Fibroblast of pulmonary artery (primary cell): ENCODE measurements at regions not wholly inside any gene's neighbourhood (a gene's known extent, or its start where the extent isn't known, plus 50 kb on each side); places are given as distances from the start of the nearest gene placed in this dataset.

Experiments used
- DNase-seq: peaks from one replicate; pipeline ENCODE4 v3.0.0-alpha.2; 2010; ENCODE audit warnings: low read depth
- H3K4me3 ChIP-seq: replicated peaks from 2 replicates; pipeline ENCODE4 v1.5.1; 2011; ENCODE audit warnings: low read depth, mild to moderate bottlenecking, control low read depth, low read length, moderate library complexity
- TF ChIP-seq, protein P1 (sequence below): IDR thresholded peaks from 2 replicates; pipeline ENCODE4 v1.5.1; 2011; ENCODE audit warnings: mild to moderate bottlenecking, control low read depth, low read length, inconsistent platforms; ENCODE audit errors: missing control alignments

DNA sequence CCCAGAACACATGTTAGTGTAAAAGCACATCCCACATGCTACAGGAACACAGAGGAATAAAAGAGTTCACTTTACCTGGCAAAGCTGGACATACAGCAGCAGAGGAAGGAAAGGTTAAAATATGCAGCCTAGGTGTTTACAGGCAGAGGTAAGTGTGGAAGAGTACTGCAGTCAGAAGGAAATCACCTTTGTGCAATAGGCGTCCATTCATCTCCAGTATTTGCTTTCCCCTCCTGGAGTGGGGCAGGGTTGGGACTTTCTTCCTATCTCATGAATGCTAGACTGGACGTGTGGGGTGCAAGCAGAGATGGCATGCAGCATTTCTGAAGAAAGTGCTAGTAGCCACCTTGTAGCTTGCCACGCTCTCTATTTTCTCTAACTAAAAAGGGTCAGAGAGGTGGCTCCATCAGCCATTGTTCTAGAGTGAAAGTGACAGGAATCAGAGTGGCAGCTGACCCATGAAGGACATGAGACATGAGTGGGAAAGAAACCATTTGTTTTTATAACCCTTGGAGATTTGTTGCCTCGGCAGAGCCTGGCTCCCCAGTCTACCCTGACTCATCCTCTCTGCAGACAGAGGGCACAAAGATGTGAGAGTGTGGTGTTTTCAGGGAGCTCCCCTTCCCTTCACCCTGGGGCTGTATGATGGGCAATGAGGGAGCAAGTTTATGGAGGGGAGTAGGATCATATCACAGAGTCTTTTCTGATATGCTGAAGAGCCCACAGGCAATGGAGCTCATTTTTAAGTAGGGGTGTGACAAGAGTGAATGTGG is 101.2 kb upstream of the SEC61G start:
- DNase-seq = no peak
- no peak overlapping the region for H3K4me3 ChIP-seq
- TF ChIP-seq, protein P1, sequence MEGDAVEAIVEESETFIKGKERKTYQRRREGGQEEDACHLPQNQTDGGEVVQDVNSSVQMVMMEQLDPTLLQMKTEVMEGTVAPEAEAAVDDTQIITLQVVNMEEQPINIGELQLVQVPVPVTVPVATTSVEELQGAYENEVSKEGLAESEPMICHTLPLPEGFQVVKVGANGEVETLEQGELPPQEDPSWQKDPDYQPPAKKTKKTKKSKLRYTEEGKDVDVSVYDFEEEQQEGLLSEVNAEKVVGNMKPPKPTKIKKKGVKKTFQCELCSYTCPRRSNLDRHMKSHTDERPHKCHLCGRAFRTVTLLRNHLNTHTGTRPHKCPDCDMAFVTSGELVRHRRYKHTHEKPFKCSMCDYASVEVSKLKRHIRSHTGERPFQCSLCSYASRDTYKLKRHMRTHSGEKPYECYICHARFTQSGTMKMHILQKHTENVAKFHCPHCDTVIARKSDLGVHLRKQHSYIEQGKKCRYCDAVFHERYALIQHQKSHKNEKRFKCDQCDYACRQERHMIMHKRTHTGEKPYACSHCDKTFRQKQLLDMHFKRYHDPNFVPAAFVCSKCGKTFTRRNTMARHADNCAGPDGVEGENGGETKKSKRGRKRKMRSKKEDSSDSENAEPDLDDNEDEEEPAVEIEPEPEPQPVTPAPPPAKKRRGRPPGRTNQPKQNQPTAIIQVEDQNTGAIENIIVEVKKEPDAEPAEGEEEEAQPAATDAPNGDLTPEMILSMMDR = no peak

DNA sequence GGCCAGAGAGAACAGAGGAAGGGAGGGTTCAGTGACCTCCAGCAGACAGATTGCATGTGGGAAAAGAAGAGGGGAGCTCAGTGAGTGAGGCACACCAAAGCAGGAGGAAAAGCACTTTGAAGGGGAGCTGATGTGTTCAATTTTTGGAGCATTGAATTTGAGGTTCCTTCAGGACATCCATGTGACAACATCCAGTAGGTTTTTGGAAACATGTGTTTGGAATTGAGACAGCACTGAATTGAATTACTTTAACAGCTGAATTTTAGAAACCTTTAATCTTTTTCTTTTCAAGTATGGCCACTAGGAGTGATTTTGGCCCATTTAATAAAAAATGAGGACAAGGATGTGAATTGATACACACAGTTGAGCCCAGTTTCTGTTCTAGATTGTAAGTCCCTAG is 101.8 kb upstream of the SEC61G start:
- DNase-seq = no peak
- TF ChIP-seq, protein P1 = no peak
- no peak overlapping the region for H3K4me3 ChIP-seq

DNA sequence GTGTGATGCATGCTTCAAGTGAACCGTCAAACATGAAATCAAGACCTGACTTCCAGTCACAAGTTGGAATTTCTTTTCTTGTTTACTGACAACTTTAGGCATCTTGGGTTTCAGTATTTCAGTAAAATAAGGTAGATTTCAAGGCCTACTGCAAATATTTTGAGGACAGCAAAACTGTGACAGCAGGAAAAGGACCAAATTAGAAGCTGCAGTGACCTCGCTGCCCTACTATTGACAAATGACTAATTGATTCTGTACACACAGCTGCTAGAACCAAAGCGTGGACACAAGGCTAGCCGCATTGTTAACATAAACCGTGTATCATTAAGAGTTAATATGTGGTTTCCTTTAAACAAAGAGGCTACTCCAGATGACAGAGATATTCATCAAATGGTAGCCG is 105.7 kb upstream of the SEC61G start:
- H3K4me3 ChIP-seq = no peak overlapping the region
- TF ChIP-seq, protein P1 = no peak
- DNase-seq = no peak

DNA sequence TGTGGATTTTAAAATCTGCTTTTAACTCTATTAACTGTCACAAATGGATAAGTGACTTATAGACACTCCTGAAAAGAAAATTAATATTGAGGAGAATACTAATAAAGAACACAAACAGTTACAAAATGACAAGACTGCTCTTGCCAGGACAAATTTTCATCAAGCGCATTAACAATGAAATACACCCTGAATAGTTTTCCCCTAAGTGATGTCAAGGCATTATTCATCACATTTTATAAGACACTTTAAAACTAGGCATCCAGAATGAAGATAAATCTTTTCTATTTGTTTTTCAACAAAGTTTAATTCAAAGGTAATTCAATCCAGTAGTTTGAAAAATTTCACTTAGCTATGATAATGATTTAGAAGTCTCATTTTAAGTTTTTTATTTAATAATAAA is 110.5 kb upstream of the SEC61G start:
- DNase-seq = no peak
- TF ChIP-seq, protein P1 = no peak
- no peak overlapping the region for H3K4me3 ChIP-seq

DNA sequence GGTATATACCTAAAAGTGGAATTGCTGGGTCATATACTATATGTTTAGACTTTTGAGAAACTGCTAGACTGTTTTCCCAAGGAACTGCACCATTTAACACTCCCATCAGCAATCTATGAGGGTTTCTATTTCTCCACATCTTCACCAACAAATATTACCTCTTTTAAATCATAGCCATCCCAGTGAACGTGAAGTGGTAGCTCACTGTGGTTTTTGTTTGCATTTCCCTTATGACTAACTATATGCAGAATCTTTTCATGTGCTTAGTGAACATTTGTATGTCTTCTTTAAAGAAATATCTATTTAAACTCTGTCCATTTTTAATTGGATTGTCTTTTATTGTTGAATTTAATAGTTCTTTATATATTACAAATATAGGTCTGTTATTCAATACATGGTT is 115.8 kb upstream of the SEC61G start:
- no peak for DNase-seq
- H3K4me3 ChIP-seq = no peak overlapping the region
- TF ChIP-seq, protein P1 = no peak

DNA sequence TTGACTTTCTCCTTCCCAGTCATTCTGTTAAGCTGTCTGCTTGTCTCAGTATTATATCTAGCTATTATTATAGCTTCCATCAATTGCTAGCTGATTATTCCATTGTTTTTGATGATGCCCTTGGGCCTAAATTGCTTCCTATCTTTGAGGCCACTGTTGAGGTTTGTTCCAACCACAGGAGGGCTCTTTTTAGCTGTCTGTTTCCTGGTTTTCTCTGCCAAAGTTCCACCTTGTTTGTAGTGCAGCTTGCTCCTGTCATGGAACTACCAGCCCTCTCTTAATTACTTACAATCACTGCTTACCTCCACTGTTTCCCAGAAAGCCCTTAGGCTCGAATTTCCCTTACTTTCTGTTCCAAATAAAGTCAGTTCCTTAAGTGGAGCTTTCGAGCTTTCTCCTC is 118.7 kb upstream of the SEC61G start:
- no peak overlapping the region for H3K4me3 ChIP-seq
- peak; percentile 23 for DNase-seq
- TF ChIP-seq, protein P1 = no peak

DNA sequence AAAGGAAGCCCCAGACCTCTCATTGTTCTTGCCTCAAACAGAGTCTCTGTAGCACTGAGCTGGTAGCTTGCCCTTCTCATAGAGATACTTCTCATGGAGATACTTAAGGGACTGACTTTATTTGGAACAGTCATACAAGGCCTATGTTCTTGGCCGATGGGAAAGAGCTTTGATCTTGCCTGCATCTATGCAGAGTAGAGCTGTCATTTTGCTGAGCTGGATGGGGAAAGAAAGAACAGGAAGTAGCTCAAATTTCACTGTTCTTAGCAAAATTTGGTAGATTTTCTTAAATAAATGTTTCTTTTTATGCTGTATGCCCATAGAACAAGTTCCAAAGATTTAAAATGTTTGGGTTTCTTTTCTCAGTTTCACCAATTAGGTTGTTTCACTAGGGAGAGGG is 119.3 kb upstream of the SEC61G start:
- TF ChIP-seq, protein P1 = no peak
- peak; percentile 23 for DNase-seq
- no peak overlapping the region for H3K4me3 ChIP-seq
